Karpas-422 (cell line): ENCODE measurements at regions not wholly inside any gene's neighbourhood (a gene's known extent, or its start where the extent isn't known, plus 50 kb on each side); places are given as distances from the start of the nearest gene placed in this dataset.

Experiments
- DNase-seq: peaks from one replicate; pipeline ENCODE4 v3.0.0-alpha.2; 2015
- H2AFZ ChIP-seq: fragments of 200-600 bp; sonication (generic); 2 replicates; pipeline ENCODE4 v1.6.1; 2014; ENCODE audit warnings: antibody characterized with exemption, low read length, mixed read lengths
- H3K27ac ChIP-seq: fragments of 200-600 bp; sonication (generic); 2 replicates; pipeline ENCODE4 v1.5.1; 2014; ENCODE audit warnings: mild to moderate bottlenecking, low read length, moderate library complexity
- H3K27me3 ChIP-seq: fragments of 200-600 bp; sonication (generic); 2 replicates; pipeline ENCODE4 v1.6.1; 2014; ENCODE audit warnings: low read length, mixed read lengths
- H3K36me3 ChIP-seq: fragments of 200-600 bp; sonication (generic); 2 replicates; pipeline ENCODE4 v1.6.1; 2014; ENCODE audit warnings: low read length, mixed read lengths; ENCODE audit not compliant: insufficient read depth
- H3K4me1 ChIP-seq: fragments of 200-600 bp; sonication (generic); 2 replicates; pipeline ENCODE4 v1.6.1; 2014; ENCODE audit warnings: mild to moderate bottlenecking, low read length, mixed read lengths
- H3K4me2 ChIP-seq: fragments of 200-600 bp; sonication (generic); 2 replicates; pipeline ENCODE4 v1.6.1; 2014; ENCODE audit warnings: low read length, low read depth, mild to moderate bottlenecking; ENCODE audit not compliant: poor library complexity, severe bottlenecking
- H3K4me3 ChIP-seq: fragments of 200-600 bp; sonication (generic); 2 replicates; pipeline ENCODE4 v1.5.1; 2014; ENCODE audit warnings: mild to moderate bottlenecking, antibody characterized with exemption, low read length, mixed read lengths
- H3K79me2 ChIP-seq: fragments of 200-600 bp; sonication (generic); 2 replicates; pipeline ENCODE4 v1.6.1; 2014; ENCODE audit warnings: mild to moderate bottlenecking, low read length, mixed read lengths
- H3K9ac ChIP-seq: fragments of 200-600 bp; sonication (generic); 2 replicates; pipeline ENCODE4 v1.6.0; 2014; ENCODE audit warnings: low read length
- H3K9me2 ChIP-seq: fragments of 200-600 bp; sonication (generic), shearing (Covaris generic); replicated peaks from 2 replicates; pipeline ENCODE4 v1.6.0; 2014; ENCODE audit warnings: mild to moderate bottlenecking, low read length, moderate library complexity; ENCODE audit not compliant: insufficient read depth
- H3K9me3 ChIP-seq: fragments of 300-700, 200-600 bp; sonication (generic); 2 replicates; pipeline ENCODE4 v1.6.1; 2014; ENCODE audit warnings: low read length, mixed read lengths
- H4K20me1 ChIP-seq: fragments of 200-600 bp; sonication (generic); 2 replicates; pipeline ENCODE4 v1.6.1; 2014; ENCODE audit warnings: mild to moderate bottlenecking, antibody characterized with exemption, low read length, low read depth; ENCODE audit not compliant: insufficient read depth

- Histone ChIP-seq H2AFZ (no peak overlapping the region), H3K27ac (no peak overlapping the region), H4K20me1 (no peaks in the 10 kb centered on the region), H3K9ac (no peak overlapping the region), H3K9me2 (no peaks in the 10 kb centered on the region), H3K4me1 (no peaks in the 10 kb centered on the region), H3K79me2 (no peaks in the 10 kb centered on the region), H3K4me2 (no peak overlapping the region), H3K36me3 (no peaks in the 10 kb centered on the region), H3K4me3 (no peak overlapping the region), H3K27me3 (no peaks in the 10 kb centered on the region), H3K9me3 (no peaks in the 10 kb centered on the region)
- no peak for DNase-seq
Measured at GRCh38 chr5:4877579-4877978, 262.6 kb upstream of the ADAMTS16 start.

- no peak for DNase-seq
- Histone ChIP-seq H3K27ac (no peak overlapping the region), H3K79me2 (no peaks in the 10 kb centered on the region), H3K4me2 (no peak overlapping the region), H2AFZ (no peak overlapping the region), H3K4me1 (no peaks in the 10 kb centered on the region), H4K20me1 (no peaks in the 10 kb centered on the region), H3K9me3 (no peaks in the 10 kb centered on the region), H3K4me3 (no peak overlapping the region), H3K36me3 (no peaks in the 10 kb centered on the region), H3K27me3 (no peaks in the 10 kb centered on the region), H3K9me2 (no peaks in the 10 kb centered on the region), H3K9ac (no peak overlapping the region)
Measured at GRCh38 chr5:4879075-4879474, 261.1 kb upstream of the ADAMTS16 start.

GRCh38 chr5:4879693-4880303, 260.3 kb upstream of the ADAMTS16 start:
- Histone ChIP-seq H3K9me2 (no peaks in the 10 kb centered on the region), H4K20me1 (no peaks in the 10 kb centered on the region), H2AFZ (no peak overlapping the region), H3K9ac (no peak overlapping the region), H3K4me2 (no peak overlapping the region), H3K9me3 (no peaks in the 10 kb centered on the region), H3K36me3 (no peaks in the 10 kb centered on the region), H3K79me2 (no peaks in the 10 kb centered on the region), H3K4me3 (no peak overlapping the region), H3K4me1 (no peaks in the 10 kb centered on the region), H3K27ac (no peak overlapping the region), H3K27me3 (no peaks in the 10 kb centered on the region)
- DNase-seq, result peak; percentile 84

- H4K20me1 ChIP-seq, result no peaks in the 10 kb centered on the region
- no peak overlapping the region for H3K27ac ChIP-seq
- no peaks in the 10 kb centered on the region for H3K9me2 ChIP-seq
- H3K79me2 ChIP-seq, result no peaks in the 10 kb centered on the region
- H3K4me3 ChIP-seq, result no peak overlapping the region
- DNase-seq, result no peak
- no peaks in the 10 kb centered on the region for H3K9me3 ChIP-seq
- no peaks in the 10 kb centered on the region for H3K36me3 ChIP-seq
- H2AFZ ChIP-seq, result no peak overlapping the region
- H3K4me1 ChIP-seq, result no peaks in the 10 kb centered on the region
- no peak overlapping the region for H3K9ac ChIP-seq
- H3K27me3 ChIP-seq, result no peaks in the 10 kb centered on the region
- no peak overlapping the region for H3K4me2 ChIP-seq
Measured at GRCh38 chr5:4880304-4880741, 259.8 kb upstream of the ADAMTS16 start.

GRCh38 chr5:4881366-4882002, 258.6 kb upstream of the ADAMTS16 start:
- Histone ChIP-seq H3K9me2 (no peaks in the 10 kb centered on the region), H4K20me1 (no peaks in the 10 kb centered on the region), H3K9ac (no peak overlapping the region), H3K79me2 (no peaks in the 10 kb centered on the region), H3K36me3 (no peaks in the 10 kb centered on the region), H3K4me2 (no peak overlapping the region), H3K4me1 (no peaks in the 10 kb centered on the region), H3K4me3 (no peak overlapping the region), H3K9me3 (no peaks in the 10 kb centered on the region), H2AFZ (no peak overlapping the region), H3K27ac (no peak overlapping the region), H3K27me3 (no peaks in the 10 kb centered on the region)
- no peak for DNase-seq

GRCh38 chr5:4882186-4882585, 257.9 kb upstream of the ADAMTS16 start:
- no peak overlapping the region for H2AFZ ChIP-seq
- H3K4me2 ChIP-seq, result no peak overlapping the region
- H3K4me3 ChIP-seq, result no peak overlapping the region
- H3K27me3 ChIP-seq, result no peaks in the 10 kb centered on the region
- no peaks in the 10 kb centered on the region for H3K9me3 ChIP-seq
- H4K20me1 ChIP-seq, result no peaks in the 10 kb centered on the region
- DNase-seq, result no peak
- no peaks in the 10 kb centered on the region for H3K9me2 ChIP-seq
- H3K79me2 ChIP-seq, result no peaks in the 10 kb centered on the region
- H3K9ac ChIP-seq, result no peak overlapping the region
- H3K27ac ChIP-seq, result no peak overlapping the region
- H3K4me1 ChIP-seq, result no peaks in the 10 kb centered on the region
- H3K36me3 ChIP-seq, result no peaks in the 10 kb centered on the region

GRCh38 chr5:4883360-4883759, 256.8 kb upstream of the ADAMTS16 start:
- Histone ChIP-seq H3K36me3 (no peaks in the 10 kb centered on the region), H3K4me2 (no peak overlapping the region), H3K9me3 (no peaks in the 10 kb centered on the region), H3K4me3 (no peak overlapping the region), H2AFZ (no peak overlapping the region), H3K4me1 (no peaks in the 10 kb centered on the region), H3K27ac (no peak overlapping the region), H3K27me3 (no peaks in the 10 kb centered on the region), H3K9me2 (no peaks in the 10 kb centered on the region), H3K9ac (no peak overlapping the region), H4K20me1 (no peaks in the 10 kb centered on the region), H3K79me2 (no peaks in the 10 kb centered on the region)
- DNase-seq, result no peak

GRCh38 chr5:4893063-4893744, 246.9 kb upstream of the ADAMTS16 start:
- no peaks in the 10 kb centered on the region for H3K9me2 ChIP-seq
- no peaks in the 10 kb centered on the region for H3K9me3 ChIP-seq
- DNase-seq, result no peak
- no peaks in the 10 kb centered on the region for H3K79me2 ChIP-seq
- H3K4me1 ChIP-seq, result no peaks in the 10 kb centered on the region
- no peak overlapping the region for H2AFZ ChIP-seq
- no peak overlapping the region for H3K9ac ChIP-seq
- H3K4me2 ChIP-seq, result no peak overlapping the region
- H3K36me3 ChIP-seq, result no peaks in the 10 kb centered on the region
- no peaks in the 10 kb centered on the region for H4K20me1 ChIP-seq
- no peaks in the 10 kb centered on the region for H3K27me3 ChIP-seq
- no peak overlapping the region for H3K27ac ChIP-seq
- no peak overlapping the region for H3K4me3 ChIP-seq
